ENCODE measurements at regions not wholly inside any gene's neighbourhood (a gene's known extent, or its start where the extent isn't known, plus 50 kb on each side); places are given as distances from the start of the nearest gene placed in this dataset.
A peak's percentile ranks its signal among the peaks of the same experiment; 100 is the strongest.
"Not testable (repeated sequence)": the region's sequence is repeated elsewhere in the genome, so short reads cannot be mapped to it uniquely, and the experiment has no call there.

DNA sequence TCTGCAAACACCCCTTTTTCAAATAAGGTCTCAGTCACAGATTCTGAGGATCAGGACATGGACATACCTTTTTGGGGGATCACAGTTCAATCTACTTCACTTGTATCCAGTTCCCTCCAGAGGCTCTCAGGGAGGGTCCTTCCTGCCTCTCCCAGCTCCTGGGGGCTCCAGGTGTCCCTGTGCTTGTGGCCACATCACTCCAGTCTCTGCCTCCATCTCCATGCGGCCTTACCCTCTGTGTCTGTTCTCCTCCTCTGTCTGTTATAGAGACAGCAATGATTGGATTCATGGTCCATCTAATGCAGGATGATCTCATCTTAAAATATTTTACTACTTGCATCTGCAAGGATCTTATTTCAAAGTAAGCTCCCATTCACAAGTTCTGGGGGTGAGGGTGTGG is 269.6 kb downstream of the ASMT start:
- ChIA-PET CTCF (no interaction called here), POLR2A (no interaction called here)
- Histone ChIP-seq H3K27ac (ENCODE audit: extremely low read depth, low read depth, low read length) (no peak overlapping the region), H3K4me3 (ENCODE audit: low read depth, low read length) (no peak overlapping the region), H3K36me3 (ENCODE audit: control insufficient read depth in 2 of 2, insufficient read depth in 1 of 2, low read length in 2 of 2) (no peaks in the 10 kb centered on the region), H3K4me1 (ENCODE audit: control insufficient read depth, insufficient read depth, low read length) (no peaks in the 10 kb centered on the region), H3K9me3 (ENCODE audit: control insufficient read depth, insufficient read depth, low read depth, low read length) (no peaks in the 10 kb centered on the region)
- TF ChIP-seq SETDB1 (IDR thresholded peaks at IDR 0.05; ENCODE audit: insufficient read length, low read length) (peak; percentile 71), ZIC2 (tag by site-specific recombination; IDR thresholded peaks at IDR 0.05) (no peak)

DNA sequence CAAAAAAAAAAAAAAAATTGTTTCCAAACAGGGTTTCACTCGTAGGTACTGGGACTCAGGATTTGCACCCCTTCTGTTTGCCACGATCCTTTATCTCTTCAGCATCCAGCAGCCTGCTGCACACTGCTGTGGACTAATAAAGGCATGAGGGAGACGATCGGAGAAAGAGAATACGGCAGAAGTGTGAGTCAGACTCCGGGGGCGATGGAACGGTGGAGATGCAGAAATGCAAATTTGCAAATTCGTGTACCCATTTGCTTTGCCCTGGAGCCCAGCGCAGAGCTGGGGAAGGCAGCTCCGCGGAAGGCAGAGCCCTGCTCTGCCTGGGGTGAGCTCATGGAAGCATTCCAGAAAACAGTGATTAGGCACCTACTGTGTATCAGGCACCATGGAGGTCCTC is 270.3 kb downstream of the ASMT start:
- Histone ChIP-seq H3K4me3 (ENCODE audit: low read depth, low read length) (no peak overlapping the region), H3K36me3 (ENCODE audit: control insufficient read depth in 2 of 2, insufficient read depth in 1 of 2, low read length in 2 of 2) (no peaks in the 10 kb centered on the region), H3K9me3 (ENCODE audit: control insufficient read depth, insufficient read depth, low read depth, low read length) (no peaks in the 10 kb centered on the region), H3K27ac (ENCODE audit: extremely low read depth, low read depth, low read length) (no peak overlapping the region), H3K4me1 (ENCODE audit: control insufficient read depth, insufficient read depth, low read length) (no peaks in the 10 kb centered on the region)
- POLR2A ChIA-PET, result no interaction called here
- TF ChIP-seq, protein P1, sequence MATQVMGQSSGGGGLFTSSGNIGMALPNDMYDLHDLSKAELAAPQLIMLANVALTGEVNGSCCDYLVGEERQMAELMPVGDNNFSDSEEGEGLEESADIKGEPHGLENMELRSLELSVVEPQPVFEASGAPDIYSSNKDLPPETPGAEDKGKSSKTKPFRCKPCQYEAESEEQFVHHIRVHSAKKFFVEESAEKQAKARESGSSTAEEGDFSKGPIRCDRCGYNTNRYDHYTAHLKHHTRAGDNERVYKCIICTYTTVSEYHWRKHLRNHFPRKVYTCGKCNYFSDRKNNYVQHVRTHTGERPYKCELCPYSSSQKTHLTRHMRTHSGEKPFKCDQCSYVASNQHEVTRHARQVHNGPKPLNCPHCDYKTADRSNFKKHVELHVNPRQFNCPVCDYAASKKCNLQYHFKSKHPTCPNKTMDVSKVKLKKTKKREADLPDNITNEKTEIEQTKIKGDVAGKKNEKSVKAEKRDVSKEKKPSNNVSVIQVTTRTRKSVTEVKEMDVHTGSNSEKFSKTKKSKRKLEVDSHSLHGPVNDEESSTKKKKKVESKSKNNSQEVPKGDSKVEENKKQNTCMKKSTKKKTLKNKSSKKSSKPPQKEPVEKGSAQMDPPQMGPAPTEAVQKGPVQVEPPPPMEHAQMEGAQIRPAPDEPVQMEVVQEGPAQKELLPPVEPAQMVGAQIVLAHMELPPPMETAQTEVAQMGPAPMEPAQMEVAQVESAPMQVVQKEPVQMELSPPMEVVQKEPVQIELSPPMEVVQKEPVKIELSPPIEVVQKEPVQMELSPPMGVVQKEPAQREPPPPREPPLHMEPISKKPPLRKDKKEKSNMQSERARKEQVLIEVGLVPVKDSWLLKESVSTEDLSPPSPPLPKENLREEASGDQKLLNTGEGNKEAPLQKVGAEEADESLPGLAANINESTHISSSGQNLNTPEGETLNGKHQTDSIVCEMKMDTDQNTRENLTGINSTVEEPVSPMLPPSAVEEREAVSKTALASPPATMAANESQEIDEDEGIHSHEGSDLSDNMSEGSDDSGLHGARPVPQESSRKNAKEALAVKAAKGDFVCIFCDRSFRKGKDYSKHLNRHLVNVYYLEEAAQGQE (tag by site-specific recombination; IDR thresholded peaks at IDR 0.05), result no peak
- TF ChIP-seq, protein P2, sequence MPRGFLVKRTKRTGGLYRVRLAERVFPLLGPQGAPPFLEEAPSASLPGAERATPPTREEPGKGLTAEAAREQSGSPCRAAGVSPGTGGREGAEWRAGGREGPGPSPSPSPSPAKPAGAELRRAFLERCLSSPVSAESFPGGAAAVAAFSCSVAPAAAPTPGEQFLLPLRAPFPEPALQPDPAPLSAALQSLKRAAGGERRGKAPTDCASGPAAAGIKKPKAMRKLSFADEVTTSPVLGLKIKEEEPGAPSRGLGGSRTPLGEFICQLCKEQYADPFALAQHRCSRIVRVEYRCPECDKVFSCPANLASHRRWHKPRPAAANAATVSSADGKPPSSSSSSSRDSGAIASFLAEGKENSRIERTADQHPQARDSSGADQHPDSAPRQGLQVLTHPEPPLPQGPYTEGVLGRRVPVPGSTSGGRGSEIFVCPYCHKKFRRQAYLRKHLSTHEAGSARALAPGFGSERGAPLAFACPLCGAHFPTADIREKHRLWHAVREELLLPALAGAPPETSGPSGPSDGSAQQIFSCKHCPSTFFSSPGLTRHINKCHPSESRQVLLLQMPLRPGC (tag by site-specific recombination; IDR thresholded peaks at IDR 0.05), result no peak
- TF ChIP-seq ZNF830 (tag by site-specific recombination; IDR thresholded peaks at IDR 0.05; ENCODE audit: low read depth) (no peak), ZNF274 (IDR thresholded peaks at IDR 0.05; ENCODE audit: low read length) (no peak), ZNF274 (tag by site-specific recombination; IDR thresholded peaks at IDR 0.05; ENCODE audit: borderline replicate concordance) (no peak), ZBTB17 (tag by site-specific recombination; IDR thresholded peaks at IDR 0.05) (0 out of 2 replicates have a peak, but pooled peaks have one; percentile 14), ZNF747 (tag by site-specific recombination; IDR thresholded peaks at IDR 0.05) (no peak)
- TF ChIP-seq, protein P3, sequence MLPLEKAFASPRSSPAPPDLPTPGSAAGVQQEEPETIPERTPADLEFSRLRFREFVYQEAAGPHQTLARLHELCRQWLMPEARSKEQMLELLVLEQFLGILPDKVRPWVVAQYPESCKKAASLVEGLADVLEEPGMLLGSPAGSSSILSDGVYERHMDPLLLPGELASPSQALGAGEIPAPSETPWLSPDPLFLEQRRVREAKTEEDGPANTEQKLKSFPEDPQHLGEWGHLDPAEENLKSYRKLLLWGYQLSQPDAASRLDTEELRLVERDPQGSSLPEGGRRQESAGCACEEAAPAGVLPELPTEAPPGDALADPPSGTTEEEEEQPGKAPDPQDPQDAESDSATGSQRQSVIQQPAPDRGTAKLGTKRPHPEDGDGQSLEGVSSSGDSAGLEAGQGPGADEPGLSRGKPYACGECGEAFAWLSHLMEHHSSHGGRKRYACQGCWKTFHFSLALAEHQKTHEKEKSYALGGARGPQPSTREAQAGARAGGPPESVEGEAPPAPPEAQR (tag by site-specific recombination; IDR thresholded peaks at IDR 0.05), result no peak
- TF ChIP-seq, protein P4, sequence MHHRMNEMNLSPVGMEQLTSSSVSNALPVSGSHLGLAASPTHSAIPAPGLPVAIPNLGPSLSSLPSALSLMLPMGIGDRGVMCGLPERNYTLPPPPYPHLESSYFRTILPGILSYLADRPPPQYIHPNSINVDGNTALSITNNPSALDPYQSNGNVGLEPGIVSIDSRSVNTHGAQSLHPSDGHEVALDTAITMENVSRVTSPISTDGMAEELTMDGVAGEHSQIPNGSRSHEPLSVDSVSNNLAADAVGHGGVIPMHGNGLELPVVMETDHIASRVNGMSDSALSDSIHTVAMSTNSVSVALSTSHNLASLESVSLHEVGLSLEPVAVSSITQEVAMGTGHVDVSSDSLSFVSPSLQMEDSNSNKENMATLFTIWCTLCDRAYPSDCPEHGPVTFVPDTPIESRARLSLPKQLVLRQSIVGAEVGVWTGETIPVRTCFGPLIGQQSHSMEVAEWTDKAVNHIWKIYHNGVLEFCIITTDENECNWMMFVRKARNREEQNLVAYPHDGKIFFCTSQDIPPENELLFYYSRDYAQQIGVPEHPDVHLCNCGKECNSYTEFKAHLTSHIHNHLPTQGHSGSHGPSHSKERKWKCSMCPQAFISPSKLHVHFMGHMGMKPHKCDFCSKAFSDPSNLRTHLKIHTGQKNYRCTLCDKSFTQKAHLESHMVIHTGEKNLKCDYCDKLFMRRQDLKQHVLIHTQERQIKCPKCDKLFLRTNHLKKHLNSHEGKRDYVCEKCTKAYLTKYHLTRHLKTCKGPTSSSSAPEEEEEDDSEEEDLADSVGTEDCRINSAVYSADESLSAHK (tag by site-specific recombination; IDR thresholded peaks at IDR 0.05), result no peak
- CTCF ChIA-PET, result no interaction called here

DNA sequence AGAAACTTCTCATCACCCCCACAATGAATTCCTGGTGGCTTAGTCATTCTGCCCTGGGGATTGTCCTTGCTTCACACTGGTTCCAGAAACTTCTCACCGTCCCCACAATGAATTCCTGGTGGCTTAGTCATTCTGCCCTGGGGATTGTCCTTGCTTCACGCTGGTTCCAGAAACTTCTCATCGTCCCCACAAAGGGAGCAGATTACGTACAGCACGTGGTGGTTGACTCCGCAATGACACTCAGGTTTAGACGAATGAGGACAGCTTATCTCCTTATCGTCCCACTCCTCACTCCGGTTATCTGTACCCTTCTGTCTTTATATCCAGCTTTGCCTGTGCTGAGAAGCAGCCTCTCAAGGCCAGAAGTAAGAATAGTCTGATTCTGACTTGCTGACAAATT is 273.4 kb downstream of the ASMT start:
- H3K36me3 ChIP-seq (ENCODE audit: control insufficient read depth in 2 of 2, insufficient read depth in 1 of 2, low read length in 2 of 2); CTCF ChIA-PET; H3K4me3 ChIP-seq (ENCODE audit: low read depth, low read length); H3K9me3 ChIP-seq (ENCODE audit: control insufficient read depth, insufficient read depth, low read depth, low read length); H3K27ac ChIP-seq (ENCODE audit: extremely low read depth, low read depth, low read length); POLR2A ChIA-PET; H3K4me1 ChIP-seq (ENCODE audit: control insufficient read depth, insufficient read depth, low read length): not testable (repeated sequence)
